ENCODE measurements at regions not wholly inside any gene's neighbourhood (a gene's known extent, or its start where the extent isn't known, plus 50 kb on each side); places are given as distances from the start of the nearest gene placed in this dataset.

DNA sequence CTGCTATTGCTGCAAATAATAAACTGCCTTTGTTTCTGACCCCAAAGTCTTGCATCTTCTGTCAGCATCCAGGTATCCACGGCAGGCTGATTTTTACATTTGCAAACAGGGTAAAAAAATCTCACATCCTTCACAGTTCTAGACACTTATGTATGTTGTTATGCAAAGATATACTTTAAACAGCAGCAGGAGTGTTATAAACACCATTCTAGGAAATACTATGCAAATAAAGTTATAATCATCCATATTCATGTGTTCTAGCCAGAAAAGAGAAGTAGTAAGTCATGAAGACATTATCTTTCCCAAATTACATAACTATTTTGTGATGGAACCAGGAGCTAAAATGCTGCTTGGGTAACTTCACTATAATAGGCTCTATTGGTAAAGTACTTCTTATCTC, 534.2 kb downstream of the LTN1 start:
- no peak overlapping the region for H3K4me3 ChIP-seq (ENCODE audit: low read length)
- no peak for TF ChIP-seq CTCF (IDR thresholded peaks at IDR 0.05; ENCODE audit: insufficient read depth, low read depth, low read length, missing control alignments)
- DNase-seq (ENCODE audit: low read depth), result no peak

DNA sequence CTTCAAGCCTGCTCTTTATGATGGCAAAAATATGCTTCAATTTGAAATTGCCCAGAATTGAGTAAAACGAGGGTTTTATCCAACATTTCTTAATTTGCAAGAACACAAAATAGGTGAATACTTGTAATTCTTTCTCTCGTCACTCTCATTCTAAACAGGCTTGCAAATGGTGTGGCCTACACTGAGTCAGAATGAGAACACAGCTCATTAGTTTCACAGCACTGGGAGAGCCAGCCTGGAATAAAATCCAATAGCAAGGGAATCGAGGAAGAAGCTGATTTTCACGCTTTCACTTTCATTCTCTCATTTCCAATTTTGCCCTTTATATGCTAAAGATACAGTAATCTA, 537.5 kb downstream of the LTN1 start:
- no peak overlapping the region for H3K4me3 ChIP-seq (ENCODE audit: low read length)
- no peak for TF ChIP-seq CTCF (IDR thresholded peaks at IDR 0.05; ENCODE audit: insufficient read depth, low read depth, low read length, missing control alignments)
- no peak for DNase-seq (ENCODE audit: low read depth)

GRCh38 chr21:28454564-28455252, 538.0 kb downstream of the LTN1 start:
- no peak for DNase-seq (ENCODE audit: low read depth)
- H3K4me3 ChIP-seq (ENCODE audit: low read length), result no peak overlapping the region
- TF ChIP-seq CTCF (IDR thresholded peaks at IDR 0.05; ENCODE audit: insufficient read depth, low read depth, low read length, missing control alignments), result no peak

DNA sequence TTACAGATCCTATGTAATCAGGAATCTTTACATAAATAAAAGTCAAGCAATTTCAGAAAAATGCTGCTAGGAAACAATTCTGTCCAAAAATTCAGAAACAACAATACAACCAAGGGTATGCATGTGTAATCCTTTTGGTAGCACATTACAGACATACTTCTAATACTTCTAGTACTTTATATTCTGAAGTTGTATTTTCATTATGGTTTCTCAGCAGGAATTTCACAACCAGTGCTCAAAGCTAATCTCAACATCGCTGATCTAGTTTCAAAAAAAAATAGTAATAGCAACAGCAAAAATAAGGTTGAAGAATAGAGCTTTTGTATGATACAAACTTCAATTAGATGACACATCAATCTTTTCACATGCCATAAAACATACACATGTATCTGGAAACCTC, 545.2 kb downstream of the LTN1 start:
- no peak for DNase-seq (ENCODE audit: low read depth)
- TF ChIP-seq CTCF (IDR thresholded peaks at IDR 0.05; ENCODE audit: insufficient read depth, low read depth, low read length, missing control alignments), result no peak
- H3K4me3 ChIP-seq (ENCODE audit: low read length), result no peak overlapping the region

- no peak overlapping the region for H3K4me3 ChIP-seq (ENCODE audit: low read length)
- peak; percentile 58 for DNase-seq (ENCODE audit: low read depth)
Observed at GRCh38 chr21:28445141-28445830, 547.4 kb downstream of the LTN1 start.

DNA sequence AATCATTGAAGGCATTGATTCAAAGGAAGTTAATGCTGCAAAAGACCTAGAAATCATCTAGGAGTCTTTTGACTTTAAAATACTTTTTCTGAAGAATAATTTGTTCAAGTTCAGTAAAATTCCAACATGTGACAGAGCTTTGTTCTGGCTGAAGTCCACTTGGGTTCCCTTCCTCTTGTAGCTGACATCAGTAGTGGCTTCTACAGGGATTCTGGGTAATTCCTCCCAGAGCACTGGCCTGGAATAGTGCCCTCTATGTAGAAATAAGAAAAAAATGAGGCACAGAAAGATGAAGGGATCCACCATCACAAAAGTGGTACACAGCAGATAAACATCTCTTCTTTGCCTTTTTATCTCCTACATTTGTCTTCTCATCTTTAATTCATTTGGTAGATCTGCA, 548.1 kb downstream of the LTN1 start:
- no peak for TF ChIP-seq CTCF (IDR thresholded peaks at IDR 0.05; ENCODE audit: insufficient read depth, low read depth, low read length, missing control alignments)
- no peak overlapping the region for H3K4me3 ChIP-seq (ENCODE audit: low read length)
- no peak for DNase-seq (ENCODE audit: low read depth)

More at GRCh38 chr21:28445141-28445830, 547.4 kb downstream of the LTN1 start:
- no peak for TF ChIP-seq CTCF (IDR thresholded peaks at IDR 0.05; ENCODE audit: insufficient read depth, low read depth, low read length, missing control alignments)

GRCh38 chr21:28444111-28444510, 548.6 kb downstream of the LTN1 start:
- no peak overlapping the region for H3K4me3 ChIP-seq (ENCODE audit: low read length)
- DNase-seq (ENCODE audit: low read depth), result no peak
- no peak for TF ChIP-seq CTCF (IDR thresholded peaks at IDR 0.05; ENCODE audit: insufficient read depth, low read depth, low read length, missing control alignments)
